ENCODE measurements at regions not wholly inside any gene's neighbourhood (a gene's known extent, or its start where the extent isn't known, plus 50 kb on each side); places are given as distances from the start of the nearest gene placed in this dataset.

DNA sequence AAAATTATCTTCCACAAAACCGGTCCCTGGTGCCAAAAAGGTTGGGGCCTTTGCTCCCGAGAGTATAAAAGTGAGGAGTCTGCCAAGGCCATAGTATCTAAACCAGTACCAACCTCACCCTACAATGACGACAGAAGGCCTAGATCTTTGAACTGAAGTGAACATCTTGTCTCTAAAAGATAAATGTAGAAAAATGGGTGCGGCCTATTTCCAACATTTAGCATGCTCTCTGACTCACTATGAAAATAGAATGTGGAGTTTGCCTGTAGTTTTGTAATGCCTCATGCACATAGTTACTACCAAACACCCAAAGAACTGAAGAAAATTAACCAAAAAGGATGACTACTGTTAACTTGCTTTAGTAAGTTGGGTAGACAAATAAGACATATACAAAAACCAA is 218.4 kb downstream of the SLITRK2 start:
- TF ChIP-seq, protein P1, sequence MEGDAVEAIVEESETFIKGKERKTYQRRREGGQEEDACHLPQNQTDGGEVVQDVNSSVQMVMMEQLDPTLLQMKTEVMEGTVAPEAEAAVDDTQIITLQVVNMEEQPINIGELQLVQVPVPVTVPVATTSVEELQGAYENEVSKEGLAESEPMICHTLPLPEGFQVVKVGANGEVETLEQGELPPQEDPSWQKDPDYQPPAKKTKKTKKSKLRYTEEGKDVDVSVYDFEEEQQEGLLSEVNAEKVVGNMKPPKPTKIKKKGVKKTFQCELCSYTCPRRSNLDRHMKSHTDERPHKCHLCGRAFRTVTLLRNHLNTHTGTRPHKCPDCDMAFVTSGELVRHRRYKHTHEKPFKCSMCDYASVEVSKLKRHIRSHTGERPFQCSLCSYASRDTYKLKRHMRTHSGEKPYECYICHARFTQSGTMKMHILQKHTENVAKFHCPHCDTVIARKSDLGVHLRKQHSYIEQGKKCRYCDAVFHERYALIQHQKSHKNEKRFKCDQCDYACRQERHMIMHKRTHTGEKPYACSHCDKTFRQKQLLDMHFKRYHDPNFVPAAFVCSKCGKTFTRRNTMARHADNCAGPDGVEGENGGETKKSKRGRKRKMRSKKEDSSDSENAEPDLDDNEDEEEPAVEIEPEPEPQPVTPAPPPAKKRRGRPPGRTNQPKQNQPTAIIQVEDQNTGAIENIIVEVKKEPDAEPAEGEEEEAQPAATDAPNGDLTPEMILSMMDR (IDR thresholded peaks at IDR 0.05; ENCODE audit: borderline replicate concordance, extremely low read depth, low read length, poor library complexity, severe bottlenecking), result no peak
- no peak for TF ChIP-seq EZH2 (IDR thresholded peaks at IDR 0.05; ENCODE audit: borderline replicate concordance, low read depth, low read length, severe bottlenecking)

Measured in DND-41 (cell line).